Fibroblast of the aortic adventitia (primary cell): ENCODE measurements at regions not wholly inside any gene's neighbourhood (a gene's known extent, or its start where the extent isn't known, plus 50 kb on each side); places are given as distances from the start of the nearest gene placed in this dataset.
"Not testable (repeated sequence)": the region's sequence is repeated elsewhere in the genome, so short reads cannot be mapped to it uniquely, and the experiment has no call there.

Experiments
- DNase-seq: peaks from one replicate; pipeline ENCODE4 v3.0.0-alpha.2; 2010; ENCODE audit warnings: low read depth
- H3K4me3 ChIP-seq: 2 replicates; pipeline ENCODE4 v1.5.1; 2011; ENCODE audit warnings: low read depth, mild to moderate bottlenecking, control low read depth, low read length, moderate library complexity
- TF ChIP-seq, protein P1 (sequence below): IDR thresholded peaks from 2 replicates; pipeline ENCODE4 v1.5.1; 2011; ENCODE audit warnings: mild to moderate bottlenecking, low read length, control low read depth, inconsistent platforms; ENCODE audit not compliant: insufficient read depth

DNA sequence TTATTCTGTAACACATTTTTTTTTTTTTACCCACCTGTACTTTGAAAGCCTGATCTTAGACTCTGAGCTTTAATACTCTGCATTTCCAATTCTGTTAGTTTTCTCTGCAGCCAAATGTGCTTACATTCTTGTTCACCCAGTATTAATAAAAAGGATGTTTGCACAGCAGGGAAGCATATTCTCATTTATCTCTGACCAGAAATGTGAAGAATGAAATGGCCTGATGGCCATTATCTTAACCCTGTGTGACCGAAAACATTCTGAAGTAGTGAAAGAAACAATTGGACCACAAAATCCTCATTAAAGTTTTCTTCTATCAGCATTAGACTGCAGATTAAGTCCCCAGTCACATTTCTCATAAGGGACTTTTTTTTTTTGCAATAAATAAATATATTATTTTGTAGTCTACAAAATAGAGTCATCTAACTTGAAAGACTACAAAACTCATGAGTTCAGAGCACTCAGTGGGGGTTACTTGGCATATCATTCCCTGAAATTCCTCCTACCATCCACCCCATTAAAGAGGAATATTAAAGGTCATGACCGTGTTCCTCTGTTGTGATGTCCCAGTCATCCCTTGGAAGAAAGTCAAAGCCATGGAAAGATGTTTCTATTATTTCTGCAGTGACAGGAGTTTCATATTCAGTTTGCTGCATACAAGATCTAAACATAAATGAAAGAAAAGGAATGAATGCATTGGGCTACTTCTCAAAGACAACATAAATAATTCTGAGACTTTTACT, 364.4 kb downstream of the RND3 start:
- no peak overlapping the region for H3K4me3 ChIP-seq
- TF ChIP-seq, protein P1, sequence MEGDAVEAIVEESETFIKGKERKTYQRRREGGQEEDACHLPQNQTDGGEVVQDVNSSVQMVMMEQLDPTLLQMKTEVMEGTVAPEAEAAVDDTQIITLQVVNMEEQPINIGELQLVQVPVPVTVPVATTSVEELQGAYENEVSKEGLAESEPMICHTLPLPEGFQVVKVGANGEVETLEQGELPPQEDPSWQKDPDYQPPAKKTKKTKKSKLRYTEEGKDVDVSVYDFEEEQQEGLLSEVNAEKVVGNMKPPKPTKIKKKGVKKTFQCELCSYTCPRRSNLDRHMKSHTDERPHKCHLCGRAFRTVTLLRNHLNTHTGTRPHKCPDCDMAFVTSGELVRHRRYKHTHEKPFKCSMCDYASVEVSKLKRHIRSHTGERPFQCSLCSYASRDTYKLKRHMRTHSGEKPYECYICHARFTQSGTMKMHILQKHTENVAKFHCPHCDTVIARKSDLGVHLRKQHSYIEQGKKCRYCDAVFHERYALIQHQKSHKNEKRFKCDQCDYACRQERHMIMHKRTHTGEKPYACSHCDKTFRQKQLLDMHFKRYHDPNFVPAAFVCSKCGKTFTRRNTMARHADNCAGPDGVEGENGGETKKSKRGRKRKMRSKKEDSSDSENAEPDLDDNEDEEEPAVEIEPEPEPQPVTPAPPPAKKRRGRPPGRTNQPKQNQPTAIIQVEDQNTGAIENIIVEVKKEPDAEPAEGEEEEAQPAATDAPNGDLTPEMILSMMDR: no peak
- DNase-seq: no peak

DNA sequence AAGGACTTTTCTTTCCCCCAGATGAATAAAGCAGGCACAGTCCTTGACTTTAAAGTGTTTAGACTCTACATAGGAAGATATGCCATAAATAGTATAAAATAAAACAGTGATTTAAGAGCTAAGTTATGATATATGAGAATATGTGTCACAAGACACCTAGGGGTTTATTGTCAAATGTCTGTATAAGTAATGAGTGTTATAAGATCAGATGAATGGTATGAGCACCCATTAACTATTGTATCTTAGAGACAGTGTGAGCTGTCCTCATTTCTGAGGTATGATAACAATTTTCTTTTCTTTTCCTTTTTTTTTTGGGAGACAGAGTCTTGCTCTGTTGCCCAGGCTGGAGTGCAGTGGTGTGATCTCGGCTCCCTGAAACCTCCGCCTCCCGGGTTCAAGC, 365.3 kb downstream of the RND3 start:
- DNase-seq: no peak
- TF ChIP-seq, protein P1: no peak
- H3K4me3 ChIP-seq: no peak overlapping the region

DNA sequence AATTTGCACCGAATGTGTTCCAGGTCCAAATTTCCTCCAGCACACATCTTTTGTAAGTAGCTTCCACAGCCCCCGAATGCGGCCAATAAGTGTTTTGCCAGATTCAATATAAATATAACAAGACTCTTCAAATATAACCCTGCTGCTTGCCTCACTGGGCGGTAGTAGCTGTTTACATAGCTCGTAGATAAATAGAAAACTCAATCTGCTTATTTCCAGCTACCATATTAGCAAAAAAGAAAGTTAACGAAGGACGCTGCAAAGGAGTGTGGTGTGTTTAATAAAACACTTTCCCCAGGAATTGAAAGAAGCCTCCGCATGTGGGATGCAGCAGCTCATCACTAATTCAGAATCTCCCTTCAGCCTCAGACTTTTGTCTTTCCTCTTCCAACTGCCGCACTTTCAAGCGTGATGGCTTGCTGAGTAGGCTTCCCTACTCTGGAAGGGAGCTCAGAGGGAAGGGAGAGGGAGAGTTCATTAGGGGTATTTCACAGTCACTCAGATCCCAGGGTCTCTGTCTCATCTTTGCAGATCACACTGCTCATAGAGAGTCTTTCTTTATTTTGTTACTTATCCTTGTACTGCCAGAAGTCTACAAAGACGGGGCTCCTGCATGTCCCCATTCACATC, 367.0 kb downstream of the RND3 start:
- TF ChIP-seq, protein P1: no peak
- DNase-seq: no peak
- H3K4me3 ChIP-seq: no peak overlapping the region

DNA sequence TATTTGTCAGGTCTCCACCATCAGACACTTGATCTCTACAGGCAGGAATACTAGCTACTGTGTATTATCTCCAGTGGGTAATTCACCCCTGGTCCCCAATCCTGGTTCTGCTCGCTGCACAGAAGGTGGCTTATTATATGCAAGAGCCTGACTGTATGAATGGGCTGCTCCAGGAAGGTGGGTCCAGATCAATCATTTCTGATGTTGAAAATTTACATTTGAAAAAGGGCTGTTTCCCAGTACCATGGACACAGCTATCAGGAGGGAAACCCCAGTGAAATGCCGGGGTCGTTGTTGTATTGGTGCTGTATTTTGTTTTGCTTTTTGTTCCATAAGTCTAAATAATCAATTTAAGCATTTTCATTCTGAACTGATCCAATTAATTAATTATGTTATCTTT, 367.6 kb downstream of the RND3 start:
- H3K4me3 ChIP-seq: no peak overlapping the region
- TF ChIP-seq, protein P1: no peak
- DNase-seq: no peak

DNA sequence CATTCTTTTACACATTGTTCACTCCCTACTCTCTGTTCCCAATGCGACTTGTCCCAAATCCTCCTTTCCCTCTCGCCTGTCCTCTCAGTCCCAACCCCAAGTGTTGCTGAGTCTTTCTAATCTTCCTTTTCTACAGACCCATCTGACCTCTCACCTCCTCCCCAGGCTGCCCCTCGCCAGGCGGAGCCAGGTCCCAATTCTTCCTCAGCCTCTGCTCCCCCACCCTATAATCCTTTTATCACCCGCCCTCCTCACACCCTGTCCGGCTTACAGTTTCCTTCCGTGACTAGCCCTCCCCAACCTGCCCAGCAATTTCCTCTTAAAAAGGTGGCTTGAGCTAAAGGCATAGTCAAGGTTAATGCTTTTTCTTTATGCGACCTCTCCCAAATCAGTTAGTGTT, 373.4 kb downstream of the RND3 start:
- DNase-seq, H3K4me3 ChIP-seq: not testable (repeated sequence)

DNA sequence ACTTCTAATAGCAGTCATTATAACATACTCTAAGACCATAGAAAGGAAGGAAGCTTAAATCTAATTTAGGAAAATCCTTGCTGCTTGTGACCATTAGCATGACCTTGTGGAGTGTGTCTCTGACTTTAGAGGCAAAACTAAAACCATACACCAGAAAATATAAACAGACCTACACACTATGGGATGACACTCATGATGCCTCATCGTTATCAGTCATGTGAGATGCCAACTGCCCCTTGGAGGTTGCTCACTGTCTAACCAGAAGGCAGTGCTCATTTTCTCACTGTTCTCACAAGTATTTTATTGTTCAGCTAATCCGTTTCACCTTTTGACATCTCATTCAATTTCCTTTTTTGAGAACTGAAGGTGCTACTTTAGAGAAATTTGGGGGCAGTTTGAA, 376.9 kb downstream of the RND3 start:
- DNase-seq: no peak
- no peak overlapping the region for H3K4me3 ChIP-seq
- TF ChIP-seq, protein P1: no peak

DNA sequence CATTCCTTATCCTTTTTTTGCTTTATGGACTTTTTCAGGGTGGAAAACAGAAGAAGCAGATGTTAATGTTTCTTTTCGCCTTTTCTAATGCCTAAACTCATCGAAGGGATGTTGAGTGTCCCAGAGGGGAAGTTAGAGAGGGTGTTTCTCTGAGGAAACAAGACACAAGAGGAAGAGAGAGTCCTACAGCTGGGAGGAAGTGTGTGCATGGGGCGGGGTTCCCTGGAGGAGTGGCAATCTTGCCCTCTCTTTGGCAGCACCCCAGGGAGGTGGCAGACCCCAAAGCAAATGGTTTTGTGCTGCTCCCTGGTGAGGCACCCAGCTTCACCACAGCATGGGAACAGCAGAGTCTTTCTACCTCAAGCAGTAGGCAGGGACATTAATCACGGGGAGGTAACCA, 377.6 kb downstream of the RND3 start:
- TF ChIP-seq, protein P1: no peak
- H3K4me3 ChIP-seq: no peak overlapping the region
- no peak for DNase-seq
